IMR-90 (cell line): ENCODE measurements at regions not wholly inside any gene's neighbourhood (a gene's known extent, or its start where the extent isn't known, plus 50 kb on each side); places are given as distances from the start of the nearest gene placed in this dataset.
"Not testable (repeated sequence)": the region's sequence is repeated elsewhere in the genome, so short reads cannot be mapped to it uniquely, and the experiment has no call there.

Experiments
- ATAC-seq: fragments of 200-7000 bp; cut with Tn5 transposase; 2 replicates; pipeline ENCODE4 v1.9.1; 2020; ENCODE audit warnings: low read depth, mild to moderate bottlenecking, moderate library complexity
- BruUV-seq: library from RNA; stranded (reverse); fragments of 400-500 nt; replicated peaks from 2 replicates; lab custom pipeline; 2021; lab: Mats Ljungman, UMichigan
- CTCF ChIA-PET: fragments of 300-600 bp; formaldehyde crosslinking; extraction: SDS; loops from one replicate; lab custom pipeline; 2021; ENCODE audit warnings: antibody characterized with exemption; lab: Yijun Ruan, JAX
- POLR2A ChIA-PET: fragments of 300-600 bp; sonication (Branson Sonifier 250); formaldehyde crosslinking; loops from one replicate; lab custom pipeline; 2022; ENCODE audit warnings: antibody characterized with exemption; ENCODE audit not compliant: unreplicated experiment; lab: Charles Lee
- DNase-seq: peaks from one replicate; pipeline ENCODE4 v3.0.0; 2013
- H2AFZ ChIP-seq: replicated peaks from 2 replicates; pipeline ENCODE3; 2013; ENCODE audit warnings: low read length, mild to moderate bottlenecking; ENCODE audit not compliant: poor library complexity
- H2AK5ac ChIP-seq: 2 replicates; pipeline ENCODE4 v1.6.1; 2013; ENCODE audit warnings: low read depth, low read length, inconsistent platforms
- H2AK9ac ChIP-seq: replicated peaks from 2 replicates; pipeline ENCODE3; 2013; ENCODE audit warnings: mild to moderate bottlenecking, low read depth, low read length, moderate library complexity; ENCODE audit not compliant: poor library complexity
- H2BK120ac ChIP-seq: 2 replicates; pipeline ENCODE4 v1.6.1; 2013; ENCODE audit warnings: low read depth, low read length, inconsistent platforms
- H2BK15ac ChIP-seq: 3 replicates; pipeline ENCODE4 v1.6.1; 2013; ENCODE audit warnings: low read depth, low read length, inconsistent platforms
- H2BK20ac ChIP-seq: 2 replicates; pipeline ENCODE4 v1.6.1; 2013; ENCODE audit warnings: low read depth, mild to moderate bottlenecking, inconsistent platforms, low read length, moderate library complexity
- H2BK5ac ChIP-seq: 2 replicates; pipeline ENCODE4 v1.6.1; 2013; ENCODE audit warnings: mild to moderate bottlenecking, low read depth, low read length, inconsistent platforms; ENCODE audit not compliant: poor library complexity, severe bottlenecking
- H3K14ac ChIP-seq: replicated peaks from 2 replicates; pipeline ENCODE4 v1.6.1; 2013; ENCODE audit warnings: low read depth, low read length, inconsistent platforms
- H3K18ac ChIP-seq: 2 replicates; pipeline ENCODE4 v1.6.1; 2013; ENCODE audit warnings: low read depth, low read length, control low read depth
- H3K23ac ChIP-seq: 2 replicates; pipeline ENCODE4 v1.6.1; 2013; ENCODE audit warnings: low read depth, low read length, inconsistent platforms
- H3K27ac ChIP-seq: 2 replicates; pipeline ENCODE4 v1.5.1; 2013; ENCODE audit warnings: mild to moderate bottlenecking, control low read depth, low read length; ENCODE audit not compliant: insufficient read depth
- H3K27me3 ChIP-seq: 2 replicates; pipeline ENCODE4 v1.6.1; 2013; ENCODE audit warnings: low read length; ENCODE audit not compliant: control insufficient read depth, insufficient read depth
- H3K36me3 ChIP-seq: 2 replicates; pipeline ENCODE4 v1.6.1; 2013; ENCODE audit warnings: low read length, mixed read lengths; ENCODE audit not compliant: control insufficient read depth, insufficient read depth
- H3K4ac ChIP-seq: 2 replicates; pipeline ENCODE4 v1.6.1; 2013; ENCODE audit warnings: low read depth, low read length, inconsistent platforms
- H3K4me1 ChIP-seq: 2 replicates; pipeline ENCODE4 v1.6.1; 2013; ENCODE audit warnings: low read length, mixed read lengths; ENCODE audit not compliant: control insufficient read depth, insufficient read depth
- H3K4me2 ChIP-seq: 2 replicates; pipeline ENCODE4 v1.6.1; 2013; ENCODE audit warnings: low read depth, mild to moderate bottlenecking, control low read depth, low read length, moderate library complexity
- H3K4me3 ChIP-seq: 2 replicates; pipeline ENCODE4 v1.5.1; 2013; ENCODE audit warnings: low read depth, mild to moderate bottlenecking, control low read depth, low read length, moderate library complexity; ENCODE audit not compliant: insufficient read depth
- H3K56ac ChIP-seq: 2 replicates; pipeline ENCODE4 v1.6.1; 2013; ENCODE audit warnings: low read length, inconsistent platforms; ENCODE audit not compliant: insufficient read depth; ENCODE audit errors: extremely low read depth
- H3K79me1 ChIP-seq, 2 experiments: 2 replicates each; pipeline ENCODE4 v1.6.1; 2013; ENCODE audit warnings: low read length in 2 of 2, inconsistent platforms in 1 of 2, low read depth in 1 of 2
- H3K9ac ChIP-seq: 2 replicates; pipeline ENCODE4 v1.6.1; 2013; ENCODE audit warnings: low read depth, low read length, control low read depth
- H3K9me1 ChIP-seq: 2 replicates; pipeline ENCODE4 v1.6.1; 2013; ENCODE audit warnings: low read length, inconsistent platforms; ENCODE audit not compliant: insufficient read depth
- H3K9me3 ChIP-seq: 2 replicates; pipeline ENCODE4 v1.6.1; 2013; ENCODE audit warnings: low read length; ENCODE audit not compliant: control insufficient read depth, insufficient read depth
- H4K20me1 ChIP-seq: 2 replicates; pipeline ENCODE4 v1.6.1; 2013; ENCODE audit warnings: low read length, inconsistent platforms; ENCODE audit not compliant: insufficient read depth
- H4K5ac ChIP-seq: 2 replicates; pipeline ENCODE4 v1.6.1; 2013; ENCODE audit warnings: mild to moderate bottlenecking, low read depth, low read length, control low read depth
- H4K8ac ChIP-seq, 2 experiments: 2 replicates each; pipeline ENCODE4 v1.6.1; 2013; ENCODE audit warnings: low read depth in 2 of 2, low read length in 2 of 2, control low read depth in 1 of 2, inconsistent platforms in 1 of 2
- H4K91ac ChIP-seq: 2 replicates; pipeline ENCODE4 v1.6.1; 2013; ENCODE audit warnings: low read depth, low read length, inconsistent platforms; ENCODE audit not compliant: insufficient read depth
- WGBS, 2 experiments: methylation state at CpG; one replicate each; pipeline versions ENCODE4 v1.1.5 to v1.1.7; 2013; ENCODE audit warnings: missing lambda C conversion rate in 2 of 2; ENCODE audit not compliant: insufficient read length in 1 of 2; ENCODE audit errors: extremely low coverage in 2 of 2; 5-methylcytosine and 5-hydroxymethylcytosine counted together
- dilution Hi-C: fragments of 300-500 bp; cut with HindIII; formaldehyde crosslinking; loops from one replicate; pipeline ENCODE4 v1.14.3; 2018; ENCODE audit warnings: low sequenced_read_pairs; ENCODE audit not compliant: unreplicated experiment
- in situ Hi-C: fragments of 300-500 bp; cut with MboI; formaldehyde crosslinking; loops from 3 replicates; pipeline ENCODE4 v1.14.3; 2019; ENCODE audit warnings: low sequenced_read_pairs, inconsistent platforms, mixed read lengths
- intact Hi-C: fragments of 100-400 bp; cut with micrococcal nuclease; formaldehyde crosslinking; loops from 2 replicates; pipeline ENCODE4 v1.10.0; 2022

- H3K9me3 ChIP-seq, H2BK5ac ChIP-seq, ATAC-seq, H4K8ac ChIP-seq, H3K18ac ChIP-seq, POLR2A ChIA-PET, H2AK9ac ChIP-seq, H3K36me3 ChIP-seq, H3K14ac ChIP-seq, H2BK15ac ChIP-seq, H3K27me3 ChIP-seq, H3K27ac ChIP-seq, H4K20me1 ChIP-seq, H3K4me2 ChIP-seq, H2BK120ac ChIP-seq, CTCF ChIA-PET, H3K4me3 ChIP-seq, H3K23ac ChIP-seq, H4K91ac ChIP-seq, H3K79me1 ChIP-seq, H3K56ac ChIP-seq, BruUV-seq, intact Hi-C loops, H3K9me1 ChIP-seq, H3K4ac ChIP-seq, DNase-seq, dilution Hi-C loops, H2BK20ac ChIP-seq, in situ Hi-C loops, H3K4me1 ChIP-seq, H2AK5ac ChIP-seq, H3K9ac ChIP-seq, H4K5ac ChIP-seq, H2AFZ ChIP-seq: not testable (repeated sequence)
- no CpG with 5 or more reads among the region's 15 CpGs for WGBS, 2 experiments
Observed at GRCh38 chr14:105723776-105724175, 197.4 kb downstream of the TMEM121 start.

GRCh38 chr14:105729825-105730368 lies 203.5 kb downstream of the TMEM121 start:
- H3K9me1 ChIP-seq, H2BK20ac ChIP-seq, H2BK15ac ChIP-seq, H3K23ac ChIP-seq, dilution Hi-C loops, H3K4me1 ChIP-seq, H3K9ac ChIP-seq, H2AFZ ChIP-seq, H4K5ac ChIP-seq, H3K36me3 ChIP-seq, H3K79me1 ChIP-seq, H3K27me3 ChIP-seq, ATAC-seq, BruUV-seq, H3K14ac ChIP-seq, H3K4me2 ChIP-seq, H2BK5ac ChIP-seq, H2AK9ac ChIP-seq, H3K56ac ChIP-seq, intact Hi-C loops, POLR2A ChIA-PET, H4K20me1 ChIP-seq, H2AK5ac ChIP-seq, CTCF ChIA-PET, H4K8ac ChIP-seq, H2BK120ac ChIP-seq, H4K91ac ChIP-seq, H3K4me3 ChIP-seq, DNase-seq, in situ Hi-C loops, H3K18ac ChIP-seq, H3K4ac ChIP-seq, H3K27ac ChIP-seq: not testable (repeated sequence)
- WGBS, 2 experiments, result no CpG with 5 or more reads among the region's 8 CpGs
- H3K9me3 ChIP-seq, result peaks cover 11% of the 10 kb centered on the region
